SJCRH30 (cell line): ENCODE measurements at regions not wholly inside any gene's neighbourhood (a gene's known extent, or its start where the extent isn't known, plus 50 kb on each side); places are given as distances from the start of the nearest gene placed in this dataset.

ENCODE experiments used
- DNase-seq, 2 experiments: peaks; one replicate each; pipeline ENCODE4 v3.0.0-alpha.2; 2015 to 2020
- H3K27ac ChIP-seq: fragments of 250-450 bp; sonication (Bioruptor Pico); 2 replicates; pipeline ENCODE4 v1.5.1; 2020; ENCODE audit warnings: mild to moderate bottlenecking, moderate library complexity
- H3K27me3 ChIP-seq: fragments of 250-450 bp; sonication (Bioruptor Pico); 2 replicates; pipeline ENCODE4 v1.5.1; 2020; ENCODE audit warnings: mild to moderate bottlenecking, moderate library complexity
- H3K36me3 ChIP-seq: fragments of 250-450 bp; sonication (Bioruptor Pico); 2 replicates; pipeline ENCODE4 v1.5.1; 2020; ENCODE audit warnings: mild to moderate bottlenecking, moderate library complexity
- H3K4me1 ChIP-seq: fragments of 250-450 bp; sonication (Bioruptor Pico); 2 replicates; pipeline ENCODE4 v1.5.1; 2020; ENCODE audit warnings: mild to moderate bottlenecking, moderate library complexity
- H3K4me3 ChIP-seq: fragments of 250-450 bp; sonication (Bioruptor Pico); 2 replicates; pipeline ENCODE4 v1.5.1; 2020; ENCODE audit warnings: mild to moderate bottlenecking, moderate library complexity
- H3K9me3 ChIP-seq: fragments of 250-450 bp; sonication (Bioruptor Pico); replicated peaks from 2 replicates; pipeline ENCODE4 v1.5.1; 2020; ENCODE audit warnings: mild to moderate bottlenecking, moderate library complexity

- Histone ChIP-seq H3K27me3 (no peaks in the 10 kb centered on the region), H3K36me3 (no peaks in the 10 kb centered on the region), H3K4me3 (no peak overlapping the region), H3K9me3 (no peaks in the 10 kb centered on the region), H3K27ac (no peak overlapping the region), H3K4me1 (no peaks in the 10 kb centered on the region)
- DNase-seq = no peak
These were observed 251.1 kb upstream of the HTR2C start for GRCh38 chrX:114332766-114333165.

DNA sequence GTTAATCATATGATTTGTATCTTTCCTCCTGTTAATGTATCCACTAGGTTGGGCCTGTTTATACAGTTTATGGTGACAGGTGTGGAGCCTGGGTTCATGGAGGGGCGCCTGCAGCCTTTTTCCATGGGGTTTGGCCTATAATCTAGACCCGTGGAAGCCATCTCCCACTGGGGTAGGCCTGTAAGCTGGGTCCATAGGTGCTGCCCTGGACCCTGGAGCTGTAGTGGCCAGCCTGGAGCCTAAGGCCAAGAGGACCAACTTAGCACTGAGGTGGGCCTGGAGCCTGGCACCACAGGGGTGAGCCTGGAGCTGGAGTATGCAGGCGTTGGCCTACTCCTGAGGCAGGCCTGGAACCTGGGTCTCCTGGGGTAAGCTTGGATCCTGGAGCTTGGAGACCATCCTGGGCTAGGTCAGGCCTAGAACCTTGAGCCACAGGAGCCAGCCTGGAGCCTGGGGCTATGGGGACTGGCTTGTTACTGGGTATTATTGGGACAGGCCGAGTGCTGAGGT, 249.4 kb upstream of the HTR2C start:
- H3K4me1 ChIP-seq = no peaks in the 10 kb centered on the region
- no peaks in the 10 kb centered on the region for H3K36me3 ChIP-seq
- no peaks in the 10 kb centered on the region for H3K9me3 ChIP-seq
- H3K27ac ChIP-seq = no peak overlapping the region
- no peak overlapping the region for H3K4me3 ChIP-seq
- DNase-seq = no peak
- no peaks in the 10 kb centered on the region for H3K27me3 ChIP-seq

DNA sequence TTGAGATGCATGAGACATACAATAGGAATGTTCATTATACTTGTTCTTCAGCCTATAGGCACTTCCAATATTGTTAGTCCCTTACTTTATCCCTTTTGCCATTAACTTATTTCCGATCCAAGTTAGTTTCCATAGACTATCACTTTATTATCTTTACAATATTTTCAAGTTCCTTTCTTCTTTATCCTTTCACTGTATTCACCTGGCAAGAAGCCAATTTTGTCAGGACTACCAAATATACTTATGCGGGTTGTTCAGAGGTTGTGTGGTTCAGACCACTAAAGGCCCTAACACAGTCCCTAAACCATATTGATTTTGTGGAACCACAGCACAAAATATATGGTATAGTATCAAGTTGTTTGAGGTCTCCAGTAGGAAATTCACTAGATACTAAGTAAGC, 245.0 kb upstream of the HTR2C start:
- H3K4me3 ChIP-seq = no peak overlapping the region
- no peaks in the 10 kb centered on the region for H3K4me1 ChIP-seq

GRCh38 chrX:114344756-114345349, 239.0 kb upstream of the HTR2C start:
- H3K27me3 ChIP-seq = no peaks in the 10 kb centered on the region
- H3K4me3 ChIP-seq = no peak overlapping the region
- DNase-seq = peak; percentile 4 to 58
- H3K9me3 ChIP-seq = no peaks in the 10 kb centered on the region
- H3K27ac ChIP-seq = no peak overlapping the region
- H3K36me3 ChIP-seq = no peaks in the 10 kb centered on the region
- H3K4me1 ChIP-seq = no peaks in the 10 kb centered on the region

More for the DNA sequence above, 245.0 kb upstream of the HTR2C start:
- peak in 1 of 2 experiments; percentile 2 for DNase-seq
- Histone ChIP-seq H3K36me3 (no peaks in the 10 kb centered on the region), H3K27ac (no peak overlapping the region), H3K9me3 (no peaks in the 10 kb centered on the region), H3K27me3 (no peaks in the 10 kb centered on the region)

GRCh38 chrX:114361076-114361725, 222.7 kb upstream of the HTR2C start:
- no peaks in the 10 kb centered on the region for H3K27me3 ChIP-seq
- no peak for DNase-seq
- no peak overlapping the region for H3K27ac ChIP-seq
- no peaks in the 10 kb centered on the region for H3K9me3 ChIP-seq
- H3K4me1 ChIP-seq = no peaks in the 10 kb centered on the region
- H3K4me3 ChIP-seq = no peak overlapping the region
- no peaks in the 10 kb centered on the region for H3K36me3 ChIP-seq

DNA sequence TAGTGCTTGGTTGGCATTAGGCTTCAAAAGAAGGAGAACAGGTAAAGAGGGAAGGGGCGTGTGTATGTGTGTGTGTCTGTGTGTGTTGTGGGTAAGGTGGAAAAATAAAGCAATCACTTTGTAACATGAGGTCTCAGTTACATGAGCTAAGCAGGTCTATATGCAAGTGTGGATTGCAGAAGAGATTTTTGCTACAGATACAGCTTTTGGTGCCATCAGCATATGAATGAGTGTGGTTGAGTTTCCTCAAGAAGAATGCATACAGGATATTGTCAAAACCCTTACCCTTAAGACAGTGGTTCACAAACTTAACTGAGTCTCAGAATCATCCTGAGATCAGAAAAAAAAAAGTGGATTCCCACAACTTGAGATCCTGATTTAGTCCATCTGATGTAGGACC, 220.5 kb upstream of the HTR2C start:
- Histone ChIP-seq H3K9me3 (no peaks in the 10 kb centered on the region), H3K27me3 (no peaks in the 10 kb centered on the region), H3K36me3 (no peaks in the 10 kb centered on the region), H3K27ac (no peak overlapping the region), H3K4me3 (no peak overlapping the region), H3K4me1 (no peaks in the 10 kb centered on the region)
- no peak for DNase-seq

GRCh38 chrX:114365065-114365834, 218.6 kb upstream of the HTR2C start:
- Histone ChIP-seq H3K9me3 (no peaks in the 10 kb centered on the region), H3K27ac (no peak overlapping the region), H3K27me3 (no peaks in the 10 kb centered on the region), H3K36me3 (no peaks in the 10 kb centered on the region), H3K4me3 (no peak overlapping the region), H3K4me1 (no peaks in the 10 kb centered on the region)
- DNase-seq = no peak

DNA sequence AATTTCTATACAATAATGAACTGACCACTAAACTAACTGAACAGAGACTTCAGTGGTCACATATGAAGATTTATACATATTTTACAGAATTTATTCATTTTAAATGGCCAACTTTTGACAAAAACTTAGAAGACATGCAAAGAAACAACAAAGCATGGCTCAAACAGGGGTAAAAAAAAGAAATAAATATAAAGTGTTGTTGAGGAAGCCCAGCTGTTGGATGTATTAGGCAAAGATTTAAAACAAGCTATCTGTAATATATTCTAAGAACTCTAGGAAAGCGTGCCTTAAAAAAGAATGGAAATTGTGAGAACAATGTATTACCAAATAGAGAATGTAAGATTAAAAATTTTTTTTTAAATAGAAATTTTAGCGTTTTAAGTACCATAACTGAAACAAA, 210.9 kb upstream of the HTR2C start:
- Histone ChIP-seq H3K4me1 (no peaks in the 10 kb centered on the region), H3K9me3 (no peaks in the 10 kb centered on the region), H3K27me3 (no peaks in the 10 kb centered on the region), H3K4me3 (no peak overlapping the region), H3K27ac (no peak overlapping the region), H3K36me3 (no peaks in the 10 kb centered on the region)
- DNase-seq = no peak

GRCh38 chrX:114390251-114390796, 193.6 kb upstream of the HTR2C start:
- Histone ChIP-seq H3K27me3 (no peaks in the 10 kb centered on the region), H3K27ac (no peak overlapping the region), H3K4me3 (no peak overlapping the region), H3K4me1 (no peaks in the 10 kb centered on the region), H3K9me3 (no peaks in the 10 kb centered on the region), H3K36me3 (no peaks in the 10 kb centered on the region)
- no peak for DNase-seq
